ENCODE measurements at regions not wholly inside any gene's neighbourhood (a gene's known extent, or its start where the extent isn't known, plus 50 kb on each side); places are given as distances from the start of the nearest gene placed in this dataset.

- H3K27ac ChIP-seq (ENCODE audit: low read length), result no peak overlapping the region
- no peaks in the 10 kb centered on the region for H3K27me3 ChIP-seq (replicated peaks; ENCODE audit: insufficient read depth, low read length)
- no peak overlapping the region for H3K4me2 ChIP-seq (ENCODE audit: low read depth, low read length)
- no peak overlapping the region for H3K4me3 ChIP-seq (ENCODE audit: low read length)
- no peaks in the 10 kb centered on the region for H3K9me3 ChIP-seq (replicated peaks; ENCODE audit: insufficient read depth, low read length)
- no peaks in the 10 kb centered on the region for H3K9me2 ChIP-seq (replicated peaks; ENCODE audit: insufficient read depth, low read length)
- no peak for DNase-seq
- H3K9ac ChIP-seq (ENCODE audit: low read length), result no peak overlapping the region
- H3K79me2 ChIP-seq (ENCODE audit: low read length), result no peaks in the 10 kb centered on the region
- no peaks in the 10 kb centered on the region for H3K36me3 ChIP-seq (replicated peaks; ENCODE audit: insufficient read depth, low read length)
- H3K4me1 ChIP-seq (ENCODE audit: low read length), result no peaks in the 10 kb centered on the region
- no peak overlapping the region for H2AFZ ChIP-seq (ENCODE audit: low read length)
- TF ChIP-seq EZH2 (optimal IDR thresholded peaks at IDR 0.05; ENCODE audit: low read depth, low read length) (no peak), CTCF (IDR thresholded peaks at IDR 0.05; ENCODE audit: low read length) (no peak), EZH2phosphoT487 (IDR thresholded peaks at IDR 0.05; ENCODE audit: low read length) (no peak)
- no peaks in the 10 kb centered on the region for H4K20me1 ChIP-seq (ENCODE audit: insufficient read depth, low read length)
- H3F3A ChIP-seq (ENCODE audit: insufficient read depth, low read length), result no peaks in the 10 kb centered on the region
Measured at GRCh38 chr13:93045836-93046235, 180.8 kb upstream of the GPC6 start.

GRCh38 chr13:93055233-93055632, 171.4 kb upstream of the GPC6 start:
- TF ChIP-seq EZH2phosphoT487 (IDR thresholded peaks at IDR 0.05; ENCODE audit: low read length) (no peak), CTCF (IDR thresholded peaks at IDR 0.05; ENCODE audit: low read length) (no peak), EZH2 (optimal IDR thresholded peaks at IDR 0.05; ENCODE audit: low read depth, low read length) (no peak)

GRCh38 chr13:93058301-93058700, 168.3 kb upstream of the GPC6 start:
- Histone ChIP-seq H3K27ac (ENCODE audit: low read length) (no peak overlapping the region), H3K79me2 (ENCODE audit: low read length) (no peaks in the 10 kb centered on the region), H2AFZ (ENCODE audit: low read length) (no peak overlapping the region), H3K27me3 (replicated peaks; ENCODE audit: insufficient read depth, low read length) (no peaks in the 10 kb centered on the region), H3K4me3 (ENCODE audit: low read length) (no peak overlapping the region), H3K36me3 (replicated peaks; ENCODE audit: insufficient read depth, low read length) (no peaks in the 10 kb centered on the region), H4K20me1 (ENCODE audit: insufficient read depth, low read length) (no peaks in the 10 kb centered on the region), H3K4me1 (ENCODE audit: low read length) (no peaks in the 10 kb centered on the region), H3K4me2 (ENCODE audit: low read depth, low read length) (no peak overlapping the region), H3K9me3 (replicated peaks; ENCODE audit: insufficient read depth, low read length) (no peaks in the 10 kb centered on the region), H3K9me2 (replicated peaks; ENCODE audit: insufficient read depth, low read length) (no peaks in the 10 kb centered on the region), H3F3A (ENCODE audit: insufficient read depth, low read length) (no peaks in the 10 kb centered on the region), H3K9ac (ENCODE audit: low read length) (no peak overlapping the region)
- TF ChIP-seq CTCF (IDR thresholded peaks at IDR 0.05; ENCODE audit: low read length) (no peak), EZH2phosphoT487 (IDR thresholded peaks at IDR 0.05; ENCODE audit: low read length) (no peak), EZH2 (optimal IDR thresholded peaks at IDR 0.05; ENCODE audit: low read depth, low read length) (no peak)
- DNase-seq, result no peak

More at GRCh38 chr13:93055233-93055632, 171.4 kb upstream of the GPC6 start:
- Histone ChIP-seq H3K9me3 (replicated peaks; ENCODE audit: insufficient read depth, low read length) (no peaks in the 10 kb centered on the region), H4K20me1 (ENCODE audit: insufficient read depth, low read length) (no peaks in the 10 kb centered on the region), H3K4me2 (ENCODE audit: low read depth, low read length) (no peak overlapping the region), H3K4me1 (ENCODE audit: low read length) (no peaks in the 10 kb centered on the region), H3K79me2 (ENCODE audit: low read length) (no peaks in the 10 kb centered on the region), H3K9ac (ENCODE audit: low read length) (no peak overlapping the region), H3K27me3 (replicated peaks; ENCODE audit: insufficient read depth, low read length) (no peaks in the 10 kb centered on the region), H3F3A (ENCODE audit: insufficient read depth, low read length) (no peaks in the 10 kb centered on the region), H3K4me3 (ENCODE audit: low read length) (no peak overlapping the region), H2AFZ (ENCODE audit: low read length) (no peak overlapping the region), H3K36me3 (replicated peaks; ENCODE audit: insufficient read depth, low read length) (no peaks in the 10 kb centered on the region), H3K9me2 (replicated peaks; ENCODE audit: insufficient read depth, low read length) (no peaks in the 10 kb centered on the region), H3K27ac (ENCODE audit: low read length) (no peak overlapping the region)
- no peak for DNase-seq
